GM21367 (cell line): ENCODE measurements at regions not wholly inside any gene's neighbourhood (a gene's known extent, or its start where the extent isn't known, plus 50 kb on each side); places are given as distances from the start of the nearest gene placed in this dataset.

Experiments
- ATAC-seq: cut with Tn5 transposase; IDR thresholded peaks from one replicate; pipeline ENCODE4 v1.9.1; 2021; ENCODE audit not compliant: unreplicated experiment

DNA sequence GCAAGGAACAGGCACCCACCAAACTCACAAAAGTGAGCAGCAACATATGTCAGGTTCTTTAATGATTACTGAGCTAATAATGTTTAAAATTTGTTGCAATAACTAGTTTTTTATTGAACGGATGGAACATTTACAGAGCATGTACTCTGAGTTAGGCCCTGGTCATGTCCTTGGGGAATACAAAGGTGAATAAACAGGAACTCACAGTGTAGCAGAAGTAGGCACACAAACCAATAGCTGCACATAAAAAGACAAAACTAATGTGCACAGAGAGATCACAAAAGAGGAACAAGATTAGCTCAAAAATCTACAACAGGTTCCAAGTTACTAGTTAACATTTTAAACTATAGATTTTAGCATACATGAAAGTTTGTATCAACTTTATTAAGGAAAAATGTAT is 505.3 kb upstream of the PPP2R3A start:
- no peak for ATAC-seq

DNA sequence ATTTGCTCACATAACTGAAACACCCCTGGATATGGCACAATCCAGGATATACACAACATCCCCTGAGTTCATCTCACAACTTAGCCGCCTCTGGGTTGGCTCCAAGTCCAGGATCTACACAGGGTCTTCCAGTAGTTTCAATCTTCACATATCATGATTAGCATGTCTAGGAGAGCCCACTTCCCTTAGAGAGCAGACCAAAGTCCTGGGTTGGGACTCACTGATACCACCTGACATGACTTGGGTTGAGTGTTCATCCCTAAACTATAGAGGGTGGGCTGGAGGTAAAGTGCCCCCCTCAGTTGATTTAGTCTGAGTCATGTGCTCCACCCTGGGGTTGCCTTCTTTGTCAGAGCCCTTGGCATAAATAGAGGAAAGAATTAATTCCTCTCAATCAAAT is 493.6 kb upstream of the PPP2R3A start:
- no peak for ATAC-seq

DNA sequence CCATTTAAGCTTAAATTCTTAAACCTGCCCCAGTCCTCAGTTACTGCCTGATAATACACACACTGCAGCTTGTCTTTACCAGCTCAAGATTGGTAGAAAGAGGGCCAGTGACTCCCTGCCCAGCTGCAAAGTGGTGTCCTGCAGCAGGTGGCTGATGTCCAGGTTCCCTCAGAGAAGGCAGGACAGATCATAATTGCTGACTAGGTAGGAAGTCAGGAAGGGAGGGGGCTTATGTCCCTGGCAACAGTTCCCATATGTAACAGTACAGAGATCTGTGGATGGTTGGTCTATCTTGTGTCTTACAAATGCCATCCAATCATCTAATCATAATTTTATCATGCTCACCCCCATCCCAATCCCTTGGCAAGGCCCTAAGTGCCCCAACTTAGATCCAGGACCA is 492.1 kb upstream of the PPP2R3A start:
- no peak for ATAC-seq

DNA sequence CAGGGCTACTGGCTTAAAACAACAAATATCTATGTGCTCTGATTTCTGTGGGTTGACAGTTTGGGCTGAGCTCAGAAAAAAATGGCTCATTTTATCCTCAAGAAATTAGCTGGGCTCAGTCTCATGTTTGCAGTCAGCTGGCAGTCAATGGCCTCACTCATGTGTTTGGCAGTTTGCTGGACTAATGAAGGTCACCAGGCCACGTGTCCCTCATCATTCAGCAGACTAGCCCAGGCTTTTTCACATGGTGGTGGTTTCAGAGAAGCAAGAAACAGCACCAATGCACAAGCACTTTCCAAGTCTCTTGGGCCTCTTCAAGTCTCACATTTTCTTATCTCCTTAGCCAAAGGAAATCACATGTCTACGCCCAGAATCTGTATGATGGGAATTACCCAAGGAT is 478.3 kb upstream of the PPP2R3A start:
- ATAC-seq, result no peak

DNA sequence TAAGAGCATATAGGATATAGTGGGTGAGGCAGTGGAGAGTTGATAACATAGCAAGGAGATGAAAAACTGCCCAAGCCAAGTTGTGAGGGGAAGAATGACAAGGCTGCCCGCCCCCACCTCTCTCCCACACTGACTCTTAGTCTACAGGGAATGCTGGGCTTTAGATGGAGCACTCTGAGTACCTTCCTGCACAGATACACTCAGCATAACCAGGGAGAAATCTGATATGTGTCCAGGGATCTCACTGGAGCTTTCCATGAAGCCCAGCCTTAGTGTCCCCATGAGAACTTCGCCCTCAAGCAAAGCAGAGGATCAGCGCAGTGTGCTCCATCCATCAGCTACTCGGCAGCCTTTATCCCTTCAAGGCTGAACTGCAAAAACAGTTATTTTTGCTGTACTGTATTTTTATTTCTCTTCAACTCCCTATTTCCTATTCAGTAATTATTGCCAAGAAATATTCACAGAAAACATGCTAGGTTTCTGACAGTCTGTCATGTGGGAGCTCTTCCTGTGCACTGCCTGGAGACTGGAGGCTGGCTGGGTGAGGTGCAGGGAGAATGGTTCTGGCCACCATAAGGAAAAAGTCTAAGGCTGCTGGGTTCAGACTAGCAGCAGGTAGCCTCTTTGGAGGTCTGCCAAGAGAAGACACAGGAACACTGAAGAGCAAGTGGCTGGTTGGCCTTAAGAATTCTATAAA is 475.2 kb upstream of the PPP2R3A start:
- ATAC-seq, result no peak

DNA sequence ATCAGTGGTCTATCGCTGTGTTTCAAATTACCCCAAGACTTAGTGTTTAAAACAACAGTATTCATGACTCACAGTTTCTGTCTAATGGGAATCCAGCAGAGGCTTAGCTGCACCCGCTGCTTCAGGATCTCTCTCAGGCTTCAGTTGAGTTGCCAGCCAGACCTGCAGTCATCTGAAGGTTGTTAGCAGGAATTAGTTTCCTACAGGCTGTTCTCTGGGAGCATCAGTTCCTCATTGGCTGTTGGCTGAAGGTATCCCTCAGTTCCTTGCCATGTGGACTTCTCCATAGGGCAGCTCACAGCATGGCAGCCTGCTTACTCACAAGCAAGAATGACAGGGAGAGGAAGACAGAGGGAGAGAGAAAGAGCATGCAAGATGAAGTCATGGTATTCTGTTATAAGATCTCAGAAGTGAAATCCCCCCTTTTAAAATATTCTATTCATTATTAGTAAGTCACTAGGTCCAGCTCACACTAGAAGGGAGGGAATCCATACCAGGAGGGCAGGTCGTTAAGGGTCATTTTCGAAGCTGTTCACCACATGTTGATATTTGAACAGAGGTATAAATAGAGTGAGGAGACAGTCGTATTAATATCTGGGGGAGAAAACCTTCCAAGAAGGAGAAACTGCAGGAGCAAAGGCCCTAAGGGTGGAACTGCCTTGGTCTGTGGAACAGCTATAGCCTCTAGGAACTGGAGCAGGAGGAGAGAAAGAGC is 473.9 kb upstream of the PPP2R3A start:
- ATAC-seq, result no peak

DNA sequence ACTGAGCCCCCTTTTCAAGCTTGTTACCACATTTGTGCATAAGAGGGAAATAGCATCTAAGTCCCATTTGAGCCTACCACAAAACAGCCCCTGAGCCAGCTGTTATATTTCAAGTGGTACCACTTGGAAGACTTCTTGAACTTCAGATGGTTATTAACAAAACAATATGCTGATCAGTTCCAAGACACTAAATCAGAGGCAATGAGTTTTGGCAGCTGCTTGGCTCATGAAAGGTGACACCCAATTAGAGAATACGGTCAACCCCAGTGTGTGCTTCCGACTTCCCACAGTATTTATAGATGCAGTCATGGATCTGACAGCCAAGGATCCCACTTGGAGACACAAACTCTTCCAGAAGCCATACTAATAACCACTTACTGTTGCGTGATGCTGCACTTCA is 469.6 kb upstream of the PPP2R3A start:
- no peak for ATAC-seq

DNA sequence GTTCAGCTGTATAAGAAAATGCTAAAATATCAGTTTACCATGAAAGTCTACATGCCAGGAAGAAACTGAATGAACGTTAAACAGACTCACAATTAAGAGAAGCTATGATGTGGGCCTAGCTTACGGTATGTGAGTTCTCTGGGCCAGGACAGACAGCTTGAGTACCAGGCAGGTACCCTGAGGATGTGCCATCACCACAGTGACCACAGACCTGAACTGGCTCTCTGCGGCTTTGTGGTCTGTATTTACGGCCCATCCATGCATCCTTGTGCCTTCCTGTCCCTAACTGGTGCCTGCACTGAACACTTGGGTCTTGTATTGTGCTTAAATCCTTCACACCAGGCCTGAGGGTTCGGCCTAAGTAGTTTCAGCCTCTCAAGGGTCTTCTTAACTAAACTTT is 467.5 kb upstream of the PPP2R3A start:
- no peak for ATAC-seq

DNA sequence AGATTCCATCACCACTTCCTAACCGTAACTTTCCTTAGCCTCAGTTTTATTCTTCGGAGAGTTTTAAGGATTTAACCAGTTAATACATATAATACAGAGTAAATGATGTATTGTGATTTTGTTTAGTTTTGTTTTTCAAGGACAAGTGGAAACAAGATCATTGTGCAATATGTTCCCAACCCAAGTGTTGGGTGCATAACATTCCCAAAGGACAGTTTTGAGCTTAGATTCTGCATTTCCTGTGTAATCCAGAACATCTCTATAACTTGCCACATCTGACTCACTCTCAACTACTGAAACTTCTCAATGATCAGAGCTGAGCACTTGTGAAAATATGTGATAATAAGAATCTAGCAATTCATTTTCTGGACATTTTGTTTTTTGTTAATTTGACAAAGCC is 466.1 kb upstream of the PPP2R3A start:
- ATAC-seq, result no peak

DNA sequence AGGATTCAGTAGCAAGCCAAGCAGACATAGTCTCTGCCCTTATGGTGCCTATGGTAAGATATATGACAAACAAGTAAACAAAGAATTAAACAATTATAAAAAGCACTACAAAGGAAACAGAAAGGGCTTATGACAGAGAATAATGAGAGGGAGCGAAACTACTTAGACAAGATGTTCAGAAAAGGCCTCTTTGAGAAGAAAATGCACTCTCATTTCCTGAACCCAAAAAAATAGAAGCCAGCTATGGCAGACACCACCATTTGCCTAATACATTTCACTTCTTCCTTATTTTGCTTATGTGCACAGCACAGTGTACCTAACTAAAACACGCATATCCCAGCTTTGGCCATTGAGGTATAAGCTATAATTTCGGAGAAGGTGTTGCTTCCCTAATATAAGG is 465.5 kb upstream of the PPP2R3A start:
- ATAC-seq, result no peak

DNA sequence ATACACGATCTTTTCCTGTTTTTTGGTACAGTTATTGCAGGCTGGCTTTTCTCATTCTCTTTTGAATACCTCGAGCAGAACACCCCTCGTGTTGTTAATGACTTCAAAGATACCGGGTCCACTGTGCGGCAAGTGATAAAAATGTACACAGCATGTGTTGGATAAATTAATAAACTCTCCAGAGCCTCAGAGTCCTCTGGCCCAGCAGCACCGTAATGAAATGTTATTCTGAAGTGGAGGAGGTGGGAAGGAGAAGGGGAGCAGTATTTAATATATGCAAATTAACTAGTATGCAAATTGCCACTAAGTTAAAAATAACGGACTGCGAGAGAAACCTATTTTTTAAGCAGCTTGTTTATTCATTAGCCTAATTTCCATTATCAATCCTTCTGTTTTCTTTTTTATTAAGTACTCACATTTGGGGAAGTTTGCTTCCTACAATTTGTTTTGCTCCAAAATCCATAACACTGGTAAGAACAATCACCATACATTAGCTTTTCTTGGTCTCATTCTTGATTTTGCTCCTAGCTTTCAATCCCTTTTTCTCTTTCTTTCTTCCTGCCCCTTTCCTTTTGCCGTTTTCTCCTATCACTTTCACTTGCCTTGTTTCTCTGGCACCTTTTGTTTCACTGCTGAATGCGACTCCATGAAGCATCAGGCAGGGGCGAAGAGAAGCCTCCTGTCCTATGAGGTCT is 462.3 kb upstream of the PPP2R3A start:
- ATAC-seq, result no peak

DNA sequence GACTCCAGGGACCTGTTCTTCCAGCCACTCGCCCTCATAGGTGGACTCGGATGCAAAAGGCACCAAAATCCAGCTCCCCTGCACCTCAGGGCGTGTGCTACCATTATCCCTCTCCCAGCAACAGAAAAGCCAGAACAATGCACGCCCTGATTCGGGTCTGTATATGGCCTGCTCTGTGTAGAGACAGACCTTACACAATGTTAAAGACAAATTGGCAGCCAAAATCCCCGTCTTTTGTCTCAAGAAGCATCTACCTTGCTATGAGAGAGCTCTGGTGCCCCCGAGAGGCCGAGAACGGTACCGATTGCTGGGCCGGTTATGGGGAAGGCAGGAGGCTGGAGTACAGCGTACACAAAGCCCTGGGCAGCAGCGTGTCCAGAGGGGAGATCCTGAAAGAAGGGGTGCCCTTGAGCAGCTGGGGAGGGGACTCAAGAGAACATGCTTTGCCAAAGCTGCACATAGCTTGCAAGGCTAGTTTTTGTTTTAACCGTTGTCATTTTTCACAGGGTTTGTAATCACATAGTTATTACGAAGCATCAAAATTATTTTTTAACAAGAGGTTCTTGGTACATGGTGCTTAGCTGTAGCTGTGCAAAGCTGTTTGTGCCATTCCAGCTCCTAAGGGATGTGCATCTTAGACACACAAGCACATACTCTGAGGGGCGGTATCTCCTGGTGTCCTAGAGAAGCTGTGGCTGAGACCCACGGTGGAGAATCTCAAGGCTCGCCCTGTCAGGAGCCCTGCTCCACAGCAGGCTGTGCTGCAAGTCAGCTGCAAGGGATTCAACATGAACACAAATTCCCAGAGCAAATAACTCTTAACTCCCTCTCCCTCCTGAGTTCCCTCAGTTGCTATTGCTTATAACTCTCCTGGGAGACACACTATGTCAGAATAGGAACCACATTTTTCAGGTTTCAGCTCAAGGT is 461.5 kb upstream of the PPP2R3A start:
- peak; percentile 67 for ATAC-seq

DNA sequence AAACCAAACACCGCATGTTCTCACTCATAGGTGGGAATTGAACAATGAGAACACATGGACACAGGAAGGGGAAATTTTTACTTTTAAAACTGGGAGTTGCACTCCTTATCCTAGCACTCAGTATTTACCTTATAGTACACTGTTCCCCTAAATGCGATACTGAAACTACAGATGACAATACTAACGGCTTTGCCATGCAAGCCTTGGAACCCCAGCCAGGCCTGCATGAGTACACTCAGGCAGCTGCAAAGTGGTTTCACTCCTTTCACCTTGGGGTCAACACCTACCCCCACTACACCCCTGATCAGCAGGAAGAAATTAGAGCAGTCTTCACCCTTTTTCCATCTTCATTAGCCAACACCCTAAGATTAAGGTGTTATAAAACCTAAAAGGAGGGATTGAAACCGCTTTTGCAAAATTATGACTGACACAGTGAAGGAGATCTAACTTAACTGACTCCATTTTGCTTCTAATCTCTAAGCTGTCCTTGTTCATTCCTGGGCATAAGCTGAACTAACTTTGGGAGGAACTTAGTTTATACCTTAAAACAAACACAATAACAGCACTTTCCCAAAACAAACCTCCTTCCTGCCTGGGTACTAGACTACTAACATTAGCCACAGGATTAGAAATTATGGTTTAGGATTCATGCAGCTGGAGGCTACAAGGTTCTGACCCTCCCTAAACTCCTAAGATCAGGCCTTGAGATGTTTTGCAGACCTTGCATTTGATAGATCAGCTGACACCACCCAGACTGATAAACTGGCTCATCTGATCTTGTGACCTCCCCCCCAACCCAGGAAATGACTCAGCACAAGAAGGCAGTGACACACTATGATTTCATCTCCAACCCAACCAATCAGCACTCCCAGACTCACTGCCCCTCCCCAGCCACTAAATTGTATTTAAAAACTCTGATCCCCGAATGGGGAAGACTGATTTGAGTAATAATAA is 452.1 kb upstream of the PPP2R3A start:
- ATAC-seq, result no peak

DNA sequence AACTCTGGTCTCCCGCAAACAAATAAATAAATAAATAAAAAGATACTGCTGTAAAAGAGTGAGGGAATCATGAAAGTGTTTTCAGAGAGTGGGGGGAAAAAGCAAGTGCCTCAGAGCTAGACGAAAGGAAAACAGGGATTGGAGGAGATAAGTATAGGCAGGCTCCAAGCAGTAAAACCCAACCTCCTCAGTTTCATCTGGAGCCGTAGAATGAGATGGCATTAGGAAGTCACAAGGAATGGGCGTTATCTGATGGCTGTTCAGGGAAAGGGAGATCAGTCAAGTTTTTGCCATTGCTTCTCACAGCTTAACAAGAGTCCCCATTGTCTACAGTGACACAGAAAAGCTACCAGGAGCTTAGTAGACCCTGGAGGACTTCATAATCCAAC is 451.5 kb upstream of the PPP2R3A start:
- ATAC-seq, result no peak

DNA sequence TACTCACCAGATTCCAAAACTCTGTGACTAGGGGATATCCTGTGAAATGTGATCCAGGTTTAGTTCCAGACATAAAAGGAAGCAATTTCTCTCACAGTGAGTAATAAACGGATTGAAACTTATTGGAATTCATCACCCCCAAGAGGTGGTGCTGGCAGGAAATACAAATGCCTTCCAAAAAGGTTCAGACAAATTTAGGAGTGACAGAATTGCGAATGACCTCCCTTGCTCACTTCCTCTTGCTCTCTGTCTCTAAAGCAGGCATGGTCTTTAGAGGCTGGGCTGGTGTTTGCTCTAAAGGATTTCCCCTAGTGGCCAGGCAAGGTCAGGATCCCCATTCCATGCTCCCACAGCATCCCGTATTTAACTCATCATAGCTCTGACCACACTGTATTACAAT is 449.4 kb upstream of the PPP2R3A start:
- no peak for ATAC-seq

DNA sequence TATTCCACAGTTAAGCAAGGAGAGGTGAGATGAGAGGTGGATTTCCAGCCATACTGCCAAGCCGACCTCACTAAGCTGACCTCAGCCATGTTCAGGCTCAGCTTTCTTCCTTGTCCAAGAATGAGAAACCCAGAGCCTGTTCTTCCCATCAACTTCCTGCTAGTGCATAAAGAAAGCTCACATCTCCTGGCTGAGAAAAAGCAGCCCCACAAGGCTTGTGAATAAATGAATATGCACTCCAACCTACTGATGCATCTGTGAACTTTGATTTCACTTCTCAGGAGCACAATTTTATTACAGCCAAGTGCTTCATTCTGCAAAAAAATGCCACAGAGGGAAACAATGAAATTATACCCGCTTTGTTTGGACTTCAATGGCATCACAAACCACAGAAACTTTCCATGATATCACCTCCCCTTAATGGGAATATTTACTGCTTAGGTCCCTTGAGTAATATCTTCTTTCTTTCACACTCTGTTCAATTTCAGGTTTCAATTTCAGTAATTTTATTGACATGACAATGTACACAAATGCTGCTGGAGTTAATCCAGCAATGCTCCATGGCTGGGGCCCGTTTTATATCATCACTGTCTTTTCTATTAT is 437.0 kb upstream of the PPP2R3A start:
- no peak for ATAC-seq

DNA sequence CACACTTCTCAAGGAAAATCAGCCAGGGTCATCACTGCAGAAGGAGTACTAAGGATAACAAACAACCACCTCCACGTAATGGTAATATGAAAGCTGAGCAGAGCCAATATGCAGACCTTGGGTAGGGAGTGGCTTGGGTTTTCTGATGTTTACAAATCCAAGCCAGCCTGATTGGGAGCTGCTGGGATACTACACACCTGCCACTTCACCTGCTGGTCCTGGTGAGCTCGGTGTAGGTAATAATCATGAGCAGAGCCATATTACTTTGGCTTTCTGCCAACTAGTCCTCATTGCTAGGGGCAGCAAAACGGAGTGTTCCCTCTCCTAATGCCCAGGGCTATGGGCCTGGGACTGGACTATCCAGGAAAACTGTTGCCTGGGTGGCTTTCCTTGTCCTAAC is 433.5 kb upstream of the PPP2R3A start:
- ATAC-seq, result no peak

DNA sequence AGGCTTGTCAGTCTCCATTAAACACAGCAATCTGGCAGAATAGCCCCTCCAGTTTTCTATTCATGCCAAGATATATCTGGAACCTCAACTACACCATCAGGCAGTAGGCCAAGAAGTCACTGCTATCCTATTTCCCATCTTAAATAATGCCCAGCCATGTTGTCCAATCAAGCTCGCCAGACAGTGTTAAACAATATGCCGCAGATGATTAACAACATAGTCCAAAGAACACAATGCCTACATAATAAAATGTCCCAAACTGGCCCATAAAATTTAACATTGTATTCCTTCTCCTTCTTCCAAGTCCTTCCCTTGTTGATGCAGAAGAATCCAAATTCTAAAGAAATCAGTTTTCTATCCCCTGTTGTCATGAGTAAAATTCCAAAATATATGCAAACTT is 427.4 kb upstream of the PPP2R3A start:
- no peak for ATAC-seq

DNA sequence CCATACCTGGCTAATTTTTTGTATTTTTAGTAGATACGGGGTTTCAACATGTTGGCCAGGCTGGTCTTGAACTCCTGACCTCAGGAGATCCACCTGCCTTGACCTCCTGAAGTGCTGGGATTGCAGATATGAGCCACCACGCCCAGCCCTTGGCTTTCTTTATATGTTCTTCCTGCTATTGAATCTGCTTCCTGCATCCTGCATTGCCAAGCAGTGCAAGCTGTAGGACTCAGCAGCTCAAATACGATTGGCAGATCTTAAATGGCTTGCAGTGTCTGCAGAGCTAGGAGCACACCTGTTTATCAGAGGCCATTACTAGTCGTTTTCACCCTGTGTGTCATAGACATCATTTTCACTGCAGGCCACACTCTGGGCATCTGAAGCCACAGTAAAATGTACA is 426.2 kb upstream of the PPP2R3A start:
- no peak for ATAC-seq

DNA sequence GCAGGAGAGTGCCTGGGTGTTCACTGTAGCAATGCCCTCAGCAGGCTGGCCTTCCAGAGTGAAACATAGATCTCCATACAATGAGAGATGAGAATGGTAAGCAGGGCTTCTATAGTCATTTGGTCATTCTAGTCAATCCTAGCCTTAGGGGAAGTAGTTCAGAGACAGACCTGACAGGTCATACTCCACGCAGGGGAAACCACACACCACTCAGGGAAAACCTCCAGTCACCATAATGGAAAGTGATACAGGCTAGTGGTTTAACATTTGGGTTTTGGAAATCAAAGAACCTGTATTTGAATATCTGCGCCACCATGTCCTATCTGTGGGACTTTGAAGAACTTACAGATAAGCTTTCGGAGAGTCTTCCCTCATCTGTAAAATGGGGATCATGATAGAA is 425.7 kb upstream of the PPP2R3A start:
- ATAC-seq, result no peak
